ENCODE measurements at regions not wholly inside any gene's neighbourhood (a gene's known extent, or its start where the extent isn't known, plus 50 kb on each side); places are given as distances from the start of the nearest gene placed in this dataset.

GRCh38 chr20:63122626-63123025 is 93.3 kb downstream of the YTHDF1 start:
- TF ChIP-seq CTCF (conservative IDR thresholded peaks at IDR 0.05; ENCODE audit: low read depth, low read length) (no peak), EZH2 (IDR thresholded peaks at IDR 0.05; ENCODE audit: borderline replicate concordance, low read depth, low read length, poor library complexity, severe bottlenecking) (no peak)

Data from A673 (cell line).